Activated naive CD4-positive, alpha-beta T cell treated with anti-CD3 and anti-CD28 coated beads, Interleukin-2, amount 10 ng/mL, durations not matched to agents 7 days and 5 days (primary cell): ENCODE measurements at regions not wholly inside any gene's neighbourhood (a gene's known extent, or its start where the extent isn't known, plus 50 kb on each side); places are given as distances from the start of the nearest gene placed in this dataset.

Source experiments
- CTCF ChIA-PET: fragments of 350-600 bp; sonication (Branson Sonifier 250); formaldehyde crosslinking; loops from one replicate; lab custom pipeline; 2021; ENCODE audit warnings: antibody characterized with exemption; lab: Charles Lee
- DNase-seq: peaks from one replicate; pipeline ENCODE4 v3.0.0-alpha.2; 2020
- H3K27ac Mint-ChIP-seq: one replicate; pipeline ENCODE4 v1.8.0; 2021; ENCODE audit warnings: mild to moderate bottlenecking, moderate library complexity, mixed read lengths
- H3K27me3 Mint-ChIP-seq: one replicate; pipeline ENCODE4 v1.8.0; 2021; ENCODE audit warnings: mild to moderate bottlenecking, mixed read lengths
- H3K36me3 Mint-ChIP-seq: one replicate; pipeline ENCODE4 v1.8.0; 2021; ENCODE audit warnings: mixed read lengths
- H3K4me1 Mint-ChIP-seq: one replicate; pipeline ENCODE4 v1.8.0; 2021; ENCODE audit warnings: mixed read lengths
- H3K4me3 Mint-ChIP-seq: one replicate; pipeline ENCODE4 v1.8.0; 2021; ENCODE audit warnings: mild to moderate bottlenecking, moderate library complexity, mixed read lengths
- H3K9me3 Mint-ChIP-seq: one replicate; pipeline ENCODE4 v1.8.0; 2021; ENCODE audit warnings: mixed read lengths

GRCh38 chr1:209305221-209305954 is 278.1 kb upstream of the CAMK1G start:
- CTCF ChIA-PET = interaction anchor here (1.2 kb wide), 1 partner anchor 56 kb away, joined by 3 read pairs; no protein-coding TSS in a partner anchor
- DNase-seq = no peak
- H3K4me3 Mint-ChIP-seq = no peak overlapping the region
- peaks cover 12% of the 10 kb centered on the region for H3K27me3 Mint-ChIP-seq
- no peaks in the 10 kb centered on the region for H3K36me3 Mint-ChIP-seq
- no peaks in the 10 kb centered on the region for H3K9me3 Mint-ChIP-seq
- H3K27ac Mint-ChIP-seq = no peak overlapping the region
- H3K4me1 Mint-ChIP-seq = no peaks in the 10 kb centered on the region

DNA sequence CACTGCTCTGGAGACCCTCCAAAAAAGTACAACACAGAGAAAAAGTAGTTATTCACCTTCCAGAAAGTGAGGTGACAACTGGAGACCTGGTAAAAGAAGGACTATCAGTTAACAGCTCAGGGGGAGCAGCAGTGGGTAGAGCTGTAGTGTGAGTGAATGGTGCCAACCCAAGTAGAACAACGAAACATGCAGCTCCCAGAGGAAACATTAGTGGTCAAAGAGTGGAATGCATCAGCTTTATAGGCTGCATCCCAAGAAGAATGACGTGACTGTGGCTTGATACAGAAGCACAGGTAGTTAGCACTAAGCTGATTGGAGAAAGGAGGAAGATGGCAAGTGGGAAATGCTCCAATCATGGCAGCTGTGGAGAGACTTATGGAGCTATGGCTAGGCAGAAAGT is 275.7 kb upstream of the CAMK1G start:
- Mint-ChIP-seq H3K4me3 (no peak overlapping the region), H3K9me3 (no peaks in the 10 kb centered on the region), H3K4me1 (no peaks in the 10 kb centered on the region), H3K27ac (no peak overlapping the region), H3K36me3 (no peaks in the 10 kb centered on the region), H3K27me3 (peaks cover 9% of the 10 kb centered on the region)
- CTCF ChIA-PET = interaction anchor here (0.6 to 1.1 kb wide), 2 partner anchors 205 to 921 kb away, joined by 3 read pairs; no protein-coding TSS in a partner anchor
- no peak for DNase-seq

GRCh38 chr1:209309198-209309597 is 274.3 kb upstream of the CAMK1G start:
- H3K4me1 Mint-ChIP-seq = no peaks in the 10 kb centered on the region
- CTCF ChIA-PET = no interaction called here
- peaks cover 4% of the 10 kb centered on the region for H3K27me3 Mint-ChIP-seq
- no peak overlapping the region for H3K27ac Mint-ChIP-seq
- no peak overlapping the region for H3K4me3 Mint-ChIP-seq
- no peaks in the 10 kb centered on the region for H3K9me3 Mint-ChIP-seq
- no peak for DNase-seq
- H3K36me3 Mint-ChIP-seq = no peaks in the 10 kb centered on the region

- no peaks in the 10 kb centered on the region for H3K36me3 Mint-ChIP-seq
- DNase-seq = no peak
- no peaks in the 10 kb centered on the region for H3K4me1 Mint-ChIP-seq
- H3K9me3 Mint-ChIP-seq = no peaks in the 10 kb centered on the region
- no peaks in the 10 kb centered on the region for H3K27me3 Mint-ChIP-seq
- CTCF ChIA-PET = no interaction called here
- no peak overlapping the region for H3K27ac Mint-ChIP-seq
- no peak overlapping the region for H3K4me3 Mint-ChIP-seq
These were observed 271.7 kb upstream of the CAMK1G start for GRCh38 chr1:209311770-209312169.

- CTCF ChIA-PET = no interaction called here
- H3K9me3 Mint-ChIP-seq = no peaks in the 10 kb centered on the region
- no peak for DNase-seq
- H3K4me3 Mint-ChIP-seq = no peak overlapping the region
- no peaks in the 10 kb centered on the region for H3K36me3 Mint-ChIP-seq
- H3K27ac Mint-ChIP-seq = no peak overlapping the region
- H3K27me3 Mint-ChIP-seq = no peaks in the 10 kb centered on the region
- no peaks in the 10 kb centered on the region for H3K4me1 Mint-ChIP-seq
These were observed 266.6 kb upstream of the CAMK1G start for GRCh38 chr1:209316929-209317328.

- no peaks in the 10 kb centered on the region for H3K27me3 Mint-ChIP-seq
- H3K36me3 Mint-ChIP-seq = no peaks in the 10 kb centered on the region
- no peaks in the 10 kb centered on the region for H3K9me3 Mint-ChIP-seq
- no peak overlapping the region for H3K27ac Mint-ChIP-seq
- H3K4me3 Mint-ChIP-seq = no peak overlapping the region
- CTCF ChIA-PET = no interaction called here
- DNase-seq = no peak
- no peaks in the 10 kb centered on the region for H3K4me1 Mint-ChIP-seq
These were observed 265.1 kb upstream of the CAMK1G start for GRCh38 chr1:209318181-209319056.

GRCh38 chr1:209319057-209319432 is 264.5 kb upstream of the CAMK1G start:
- Mint-ChIP-seq H3K4me1 (no peaks in the 10 kb centered on the region), H3K27me3 (no peaks in the 10 kb centered on the region), H3K9me3 (no peaks in the 10 kb centered on the region), H3K27ac (no peak overlapping the region), H3K36me3 (no peaks in the 10 kb centered on the region), H3K4me3 (no peak overlapping the region)
- no peak for DNase-seq
- CTCF ChIA-PET = no interaction called here

GRCh38 chr1:209319549-209319948 is 264.0 kb upstream of the CAMK1G start:
- CTCF ChIA-PET = no interaction called here
- H3K4me3 Mint-ChIP-seq = no peak overlapping the region
- H3K36me3 Mint-ChIP-seq = no peaks in the 10 kb centered on the region
- DNase-seq = no peak
- no peak overlapping the region for H3K27ac Mint-ChIP-seq
- H3K9me3 Mint-ChIP-seq = no peaks in the 10 kb centered on the region
- no peaks in the 10 kb centered on the region for H3K27me3 Mint-ChIP-seq
- H3K4me1 Mint-ChIP-seq = no peaks in the 10 kb centered on the region

DNA sequence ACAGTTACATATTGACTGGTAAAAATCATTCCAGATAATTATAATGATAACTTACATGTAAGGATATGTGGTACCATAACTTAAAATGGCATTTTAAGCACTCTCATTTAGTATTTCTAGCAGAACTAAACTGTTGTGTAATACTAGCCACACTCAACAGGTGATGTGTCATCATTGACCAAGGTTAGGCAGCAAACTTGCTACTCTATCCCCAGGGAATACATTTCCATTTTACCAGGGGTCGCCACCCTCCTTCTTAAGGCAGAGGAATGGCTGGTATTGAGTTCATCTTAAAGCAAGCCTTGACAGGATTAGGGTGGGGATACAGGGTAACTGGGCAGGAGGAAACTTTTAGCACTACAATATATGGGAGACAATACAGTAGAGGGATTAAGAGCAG is 259.8 kb upstream of the CAMK1G start:
- CTCF ChIA-PET = no interaction called here
- Mint-ChIP-seq H3K36me3 (no peaks in the 10 kb centered on the region), H3K27me3 (peaks cover 3% of the 10 kb centered on the region), H3K9me3 (no peaks in the 10 kb centered on the region), H3K4me1 (no peaks in the 10 kb centered on the region), H3K4me3 (no peak overlapping the region), H3K27ac (no peak overlapping the region)
- DNase-seq = no peak

- Mint-ChIP-seq H3K4me1 (no peaks in the 10 kb centered on the region), H3K27me3 (peaks cover 3% of the 10 kb centered on the region), H3K9me3 (no peaks in the 10 kb centered on the region), H3K36me3 (no peaks in the 10 kb centered on the region), H3K27ac (no peak overlapping the region), H3K4me3 (no peak overlapping the region)
- CTCF ChIA-PET = interaction anchor here (1.9 kb wide), 1 partner anchor 10 kb away, joined by 7 read pairs; no protein-coding TSS in a partner anchor
- DNase-seq = no peak
These were observed 258.3 kb upstream of the CAMK1G start for GRCh38 chr1:209324901-209325871.

GRCh38 chr1:209326076-209326475 is 257.4 kb upstream of the CAMK1G start:
- peaks cover 3% of the 10 kb centered on the region for H3K27me3 Mint-ChIP-seq
- no peaks in the 10 kb centered on the region for H3K9me3 Mint-ChIP-seq
- no peak overlapping the region for H3K4me3 Mint-ChIP-seq
- no peak for DNase-seq
- CTCF ChIA-PET = interaction anchor here (1.9 kb wide), 1 partner anchor 9 kb away, joined by 7 read pairs; no protein-coding TSS in a partner anchor
- H3K36me3 Mint-ChIP-seq = no peaks in the 10 kb centered on the region
- no peaks in the 10 kb centered on the region for H3K4me1 Mint-ChIP-seq
- H3K27ac Mint-ChIP-seq = no peak overlapping the region

GRCh38 chr1:209326831-209327230 is 256.7 kb upstream of the CAMK1G start:
- DNase-seq = no peak
- H3K4me3 Mint-ChIP-seq = no peak overlapping the region
- no peak overlapping the region for H3K27ac Mint-ChIP-seq
- no peaks in the 10 kb centered on the region for H3K4me1 Mint-ChIP-seq
- H3K36me3 Mint-ChIP-seq = no peaks in the 10 kb centered on the region
- peaks cover 3% of the 10 kb centered on the region for H3K27me3 Mint-ChIP-seq
- CTCF ChIA-PET = no interaction called here
- no peaks in the 10 kb centered on the region for H3K9me3 Mint-ChIP-seq

DNA sequence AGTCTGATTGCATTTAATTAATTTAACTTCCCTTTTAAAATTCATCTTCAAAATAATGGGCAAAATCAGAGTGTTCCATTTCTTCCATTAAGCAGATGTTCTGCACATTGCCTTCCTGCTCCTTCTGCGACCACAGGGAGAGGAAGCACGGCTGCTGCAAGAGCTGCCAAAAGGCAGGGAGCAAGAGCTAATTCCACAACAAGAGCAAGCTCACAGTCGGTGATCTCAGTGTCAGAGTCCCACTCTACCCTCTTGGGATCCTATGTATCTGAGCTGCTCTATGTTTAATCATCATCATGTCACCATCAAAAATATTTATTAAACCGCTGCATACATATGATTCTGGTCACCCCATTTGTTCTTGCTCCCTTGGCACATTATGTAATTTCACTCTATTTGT is 255.3 kb upstream of the CAMK1G start:
- Mint-ChIP-seq H3K36me3 (no peaks in the 10 kb centered on the region), H3K9me3 (no peaks in the 10 kb centered on the region), H3K4me1 (no peaks in the 10 kb centered on the region), H3K4me3 (no peak overlapping the region), H3K27me3 (peaks cover 9% of the 10 kb centered on the region), H3K27ac (no peak overlapping the region)
- CTCF ChIA-PET = no interaction called here
- no peak for DNase-seq

GRCh38 chr1:209335178-209335577 is 248.3 kb upstream of the CAMK1G start:
- Mint-ChIP-seq H3K27me3 (peaks cover 6% of the 10 kb centered on the region), H3K4me1 (no peaks in the 10 kb centered on the region), H3K27ac (no peak overlapping the region), H3K4me3 (no peak overlapping the region), H3K9me3 (no peaks in the 10 kb centered on the region), H3K36me3 (no peaks in the 10 kb centered on the region)
- DNase-seq = peak; percentile 25
- CTCF ChIA-PET = interaction anchor here (1.0 to 1.7 kb wide), 6 partner anchors 10 to 20 kb away, joined by 3 to 7 read pairs (median 4); no protein-coding TSS in a partner anchor
